Lung (tissue), 11 donors: ENCODE measurements at regions not wholly inside any gene's neighbourhood (a gene's known extent, or its start where the extent isn't known, plus 50 kb on each side); places are given as distances from the start of the nearest gene placed in this dataset.

Experiments used
- ATAC-seq: fragments of 200-7000 bp; cut with Tn5 transposase; one replicate; pipeline ENCODE4 v1.9.1; 2020; ENCODE audit warnings: moderate number of reproducible peaks; ENCODE audit not compliant: insufficient read depth, low FRiP score
- DNase-seq, 3 donors: peaks; one replicate each; pipeline ENCODE4 v3.0.0-alpha.2; 2013 to 2017
- H3K27ac ChIP-seq, 2 donors: one replicate each; pipeline ENCODE4 v1.5.1; 2013; ENCODE audit warnings: mild to moderate bottlenecking in 2 of 2, moderate library complexity in 2 of 2, control low read depth in 1 of 2, inconsistent platforms in 1 of 2, low read depth in 1 of 2, low read length in 1 of 2
- H3K27me3 ChIP-seq, 3 donors: one replicate each; pipeline ENCODE4 v1.5.1; 2013; ENCODE audit warnings: low read length in 2 of 3; ENCODE audit not compliant: control insufficient read depth in 3 of 3, insufficient read depth in 3 of 3
- H3K36me3 ChIP-seq, 4 donors: one replicate each; pipeline ENCODE4 v1.5.1; 2013; ENCODE audit warnings: low read length in 4 of 4, mild to moderate bottlenecking in 1 of 4, moderate library complexity in 1 of 4; ENCODE audit not compliant: control insufficient read depth in 4 of 4, insufficient read depth in 4 of 4
- H3K4me1 ChIP-seq, 5 donors: one replicate each; pipeline ENCODE4 v1.5.1; 2013; ENCODE audit warnings: low read length in 5 of 5, mild to moderate bottlenecking in 2 of 5, moderate library complexity in 1 of 5; ENCODE audit not compliant: control insufficient read depth in 5 of 5, insufficient read depth in 5 of 5
- H3K4me3 ChIP-seq: one replicate; pipeline ENCODE4 v1.5.1; 2013; ENCODE audit warnings: mild to moderate bottlenecking, control low read depth, moderate library complexity
- H3K9ac ChIP-seq, 2 donors: one replicate each; pipeline ENCODE4 v1.5.1; 2013; ENCODE audit warnings: low read length in 2 of 2, control low read depth in 1 of 2; ENCODE audit not compliant: insufficient read depth in 1 of 2
- H3K9me3 ChIP-seq, 4 donors: one replicate each; pipeline ENCODE4 v1.5.1; 2013; ENCODE audit warnings: low read length in 3 of 4, mild to moderate bottlenecking in 1 of 4, moderate library complexity in 1 of 4; ENCODE audit not compliant: control insufficient read depth in 4 of 4, insufficient read depth in 3 of 4
- WGBS, 2 donors: extraction: QIAGEN DNeasy Blood & Tissue Kit; methylation state at CpG; one replicate each; pipeline ENCODE4 v1.1.7; 2013; 5-methylcytosine and 5-hydroxymethylcytosine counted together
- TF ChIP-seq, protein P1 (sequence below): IDR thresholded peaks from 2 replicates; pipeline ENCODE4 v1.5.1; 2012; ENCODE audit warnings: mild to moderate bottlenecking; ENCODE audit errors: control extremely low read depth, extremely low read depth
- donor health status: control.
- donor health status: control.
- donor health status: Bipolar disorder and iron deficiency.
- donor health status: healthy.
- donor health status: DM: yes; HTN: yes; CAD: no.

DNA sequence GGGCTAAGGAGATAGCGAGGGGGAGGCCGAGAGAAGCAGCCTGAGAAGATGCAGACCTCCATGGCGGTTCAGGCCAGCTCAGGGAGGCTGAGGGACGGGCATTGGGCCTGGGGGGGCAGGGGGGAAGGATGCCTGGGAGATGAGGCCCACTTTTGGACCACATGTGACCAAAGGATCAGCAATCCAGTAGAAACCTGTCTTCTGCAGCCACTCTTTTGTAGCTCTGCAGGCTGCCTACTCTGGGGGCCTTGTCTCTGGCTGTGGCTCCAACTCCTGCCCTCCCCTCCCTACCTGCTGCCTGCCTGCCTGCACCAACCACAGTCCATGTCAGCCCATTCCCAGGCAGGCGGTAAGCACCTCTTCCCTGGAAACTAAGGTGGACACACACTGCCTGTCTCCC lies 106.8 kb upstream of the MLN start:
- Histone ChIP-seq H3K9ac (no peak overlapping the region), H3K4me1 (peaks cover 0 to 4% (median 0%) of the 10 kb centered on the region in 5 donors), H3K9me3 (no peaks in the 10 kb centered on the region), H3K36me3 (no peaks in the 10 kb centered on the region), H3K27me3 (no peaks in the 10 kb centered on the region), H3K27ac (no peak overlapping the region), H3K4me3 (no peak overlapping the region)
- no peak for DNase-seq
- WGBS, 2 donors = 93 to 94% methylated on average over 5 of the region's 5 CpGs
- no peak for ATAC-seq
- TF ChIP-seq, protein P1, sequence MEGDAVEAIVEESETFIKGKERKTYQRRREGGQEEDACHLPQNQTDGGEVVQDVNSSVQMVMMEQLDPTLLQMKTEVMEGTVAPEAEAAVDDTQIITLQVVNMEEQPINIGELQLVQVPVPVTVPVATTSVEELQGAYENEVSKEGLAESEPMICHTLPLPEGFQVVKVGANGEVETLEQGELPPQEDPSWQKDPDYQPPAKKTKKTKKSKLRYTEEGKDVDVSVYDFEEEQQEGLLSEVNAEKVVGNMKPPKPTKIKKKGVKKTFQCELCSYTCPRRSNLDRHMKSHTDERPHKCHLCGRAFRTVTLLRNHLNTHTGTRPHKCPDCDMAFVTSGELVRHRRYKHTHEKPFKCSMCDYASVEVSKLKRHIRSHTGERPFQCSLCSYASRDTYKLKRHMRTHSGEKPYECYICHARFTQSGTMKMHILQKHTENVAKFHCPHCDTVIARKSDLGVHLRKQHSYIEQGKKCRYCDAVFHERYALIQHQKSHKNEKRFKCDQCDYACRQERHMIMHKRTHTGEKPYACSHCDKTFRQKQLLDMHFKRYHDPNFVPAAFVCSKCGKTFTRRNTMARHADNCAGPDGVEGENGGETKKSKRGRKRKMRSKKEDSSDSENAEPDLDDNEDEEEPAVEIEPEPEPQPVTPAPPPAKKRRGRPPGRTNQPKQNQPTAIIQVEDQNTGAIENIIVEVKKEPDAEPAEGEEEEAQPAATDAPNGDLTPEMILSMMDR = no peak

DNA sequence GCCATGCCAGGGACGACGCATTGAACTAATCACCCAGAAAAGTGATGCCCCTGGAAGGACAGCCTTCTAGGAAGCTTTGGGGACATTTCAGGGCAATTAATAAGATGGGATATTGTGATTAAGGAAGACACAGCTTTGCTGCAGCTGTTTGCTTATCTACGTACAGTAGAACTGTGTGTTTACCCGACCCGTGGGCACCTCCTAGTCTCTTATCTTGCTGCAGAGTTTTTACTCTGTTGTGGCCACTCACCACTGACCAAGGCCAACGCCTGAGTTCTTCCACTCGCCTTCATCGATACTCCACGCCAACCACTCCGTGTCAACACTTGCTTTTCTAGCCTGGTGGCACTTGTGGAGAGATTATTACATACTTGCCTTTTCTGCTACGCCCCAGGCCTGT lies 105.9 kb upstream of the MLN start:
- H3K4me1 ChIP-seq = peaks cover 0 to 4% (median 0%) of the 10 kb centered on the region in 5 donors
- TF ChIP-seq, protein P1 = no peak
- H3K9me3 ChIP-seq = no peaks in the 10 kb centered on the region
- no peak overlapping the region for H3K9ac ChIP-seq
- DNase-seq (no peak), ATAC-seq (no peak)
- WGBS, 2 donors = 83 to 90% methylated on average over 11 of the region's 11 CpGs
- H3K27me3 ChIP-seq = no peaks in the 10 kb centered on the region
- H3K27ac ChIP-seq = no peak overlapping the region
- H3K4me3 ChIP-seq = no peak overlapping the region
- H3K36me3 ChIP-seq = no peaks in the 10 kb centered on the region

DNA sequence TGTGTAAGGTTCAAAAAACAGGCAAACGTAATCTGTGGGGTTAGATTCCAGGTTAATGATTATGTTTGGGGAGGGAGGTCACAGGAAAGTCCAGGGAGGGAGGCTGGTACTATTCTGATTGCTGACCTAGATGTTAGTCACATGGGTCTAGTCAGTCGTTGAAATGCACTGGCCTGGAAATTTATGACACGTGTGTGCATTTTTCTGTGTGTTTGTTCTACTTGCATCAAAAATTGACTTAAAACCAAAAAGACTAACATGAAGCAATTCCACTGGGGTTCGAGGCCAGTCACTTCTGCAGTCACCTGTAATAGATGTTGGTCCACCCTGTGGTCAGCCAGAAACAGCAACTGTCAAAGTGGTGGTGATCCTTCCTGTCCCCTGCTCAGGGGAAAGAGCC lies 104.2 kb upstream of the MLN start:
- H3K27ac ChIP-seq = no peak overlapping the region
- TF ChIP-seq, protein P1 = no peak
- no peaks in the 10 kb centered on the region for H3K27me3 ChIP-seq
- no peak for ATAC-seq
- H3K9me3 ChIP-seq = no peaks in the 10 kb centered on the region
- H3K9ac ChIP-seq = no peak overlapping the region
- WGBS, 2 donors = 55 to 65% methylated on average over 4 of the region's 4 CpGs
- DNase-seq = no peak
- peaks cover 0 to 4% (median 0%) of the 10 kb centered on the region in 5 donors for H3K4me1 ChIP-seq
- H3K36me3 ChIP-seq = no peaks in the 10 kb centered on the region
- no peak overlapping the region for H3K4me3 ChIP-seq

DNA sequence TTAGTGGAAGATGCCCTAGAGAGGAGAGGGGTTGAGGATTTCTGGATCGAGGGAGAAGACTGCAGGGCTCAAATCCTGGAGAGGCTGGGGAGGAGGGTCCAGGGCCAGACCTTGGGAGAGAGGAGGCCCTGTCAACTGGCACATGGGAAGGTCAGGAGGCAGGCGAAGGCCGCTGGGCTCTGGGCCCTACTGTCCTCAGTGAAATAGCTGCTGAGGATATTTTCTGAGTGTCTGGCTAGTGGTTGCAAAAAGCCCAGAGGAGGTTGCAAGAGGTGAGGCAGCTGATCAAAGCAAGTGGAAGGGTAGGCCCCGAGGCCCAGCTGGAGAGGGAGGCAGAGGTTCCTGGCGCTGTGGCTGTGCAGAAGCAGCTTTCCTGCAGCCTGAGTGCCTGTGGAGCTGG lies 103.4 kb upstream of the MLN start:
- 56 to 76% methylated on average over 5 of the region's 5 CpGs for whole genome bisulfite sequencing, 2 donors
- DNase-seq = no peak
- H3K27me3 ChIP-seq = no peaks in the 10 kb centered on the region

More for the DNA sequence above, 103.4 kb upstream of the MLN start:
- peaks cover 0 to 4% (median 0%) of the 10 kb centered on the region in 5 donors for H3K4me1 ChIP-seq
- H3K9me3 ChIP-seq = no peaks in the 10 kb centered on the region
- ATAC-seq = no peak
- no peak overlapping the region for H3K27ac ChIP-seq
- TF ChIP-seq, protein P1 = no peak
- no peaks in the 10 kb centered on the region for H3K36me3 ChIP-seq
- H3K4me3 ChIP-seq = no peak overlapping the region
- no peak overlapping the region for H3K9ac ChIP-seq
